Central memory CD8-positive, alpha-beta T cell (primary cell): ENCODE measurements at regions not wholly inside any gene's neighbourhood (a gene's known extent, or its start where the extent isn't known, plus 50 kb on each side); places are given as distances from the start of the nearest gene placed in this dataset.

Experiments used
- ATAC-seq: fragments of 150-1000 bp; cut with Tn5 transposase; replicated peaks from 2 replicates; pipeline ENCODE4 v1.10.0; 2022; ENCODE audit warnings: mild to moderate bottlenecking, moderate FRiP score, moderate number of reproducible peaks; ENCODE audit not compliant: poor library complexity, severe bottlenecking; ENCODE audit errors: extremely low read depth
- DNase-seq, 2 donors: peaks; one replicate each; pipeline ENCODE4 v3.0.0; 2021; ENCODE audit warnings: low spot score in 2 of 2
- H3K27ac Mint-ChIP-seq: one replicate; pipeline ENCODE4 v1.8.0; 2022; ENCODE audit warnings: low read depth, mild to moderate bottlenecking, moderate library complexity, mixed read lengths
- H3K27me3 Mint-ChIP-seq: one replicate; pipeline ENCODE4 v1.8.0; 2022; ENCODE audit warnings: mixed read lengths
- H3K36me3 Mint-ChIP-seq: one replicate; pipeline ENCODE4 v1.8.0; 2022; ENCODE audit warnings: mild to moderate bottlenecking, moderate library complexity, mixed read lengths; ENCODE audit not compliant: insufficient read depth
- H3K4me1 Mint-ChIP-seq: one replicate; pipeline ENCODE4 v1.8.0; 2022; ENCODE audit warnings: mixed read lengths
- H3K4me3 Mint-ChIP-seq: one replicate; pipeline ENCODE4 v1.8.0; 2022; ENCODE audit warnings: mild to moderate bottlenecking, moderate library complexity, mixed read lengths
- H3K9me3 Mint-ChIP-seq: one replicate; pipeline ENCODE4 v1.8.0; 2022; ENCODE audit warnings: mixed read lengths

- ATAC-seq = no peak
- no peak overlapping the region for H3K4me3 Mint-ChIP-seq
- no peaks in the 10 kb centered on the region for H3K9me3 Mint-ChIP-seq
- H3K27ac Mint-ChIP-seq = no peak overlapping the region
- H3K4me1 Mint-ChIP-seq = peaks cover 15% of the 10 kb centered on the region
- H3K36me3 Mint-ChIP-seq = no peaks in the 10 kb centered on the region
- H3K27me3 Mint-ChIP-seq = no peaks in the 10 kb centered on the region
- no peak for DNase-seq
Observed at GRCh38 chr2:8256905-8257304, 425.0 kb upstream of the ID2 start.

GRCh38 chr2:8257502-8257901 lies 424.4 kb upstream of the ID2 start:
- Mint-ChIP-seq H3K36me3 (no peaks in the 10 kb centered on the region), H3K4me3 (no peak overlapping the region), H3K4me1 (peaks cover 15% of the 10 kb centered on the region), H3K27me3 (no peaks in the 10 kb centered on the region), H3K27ac (no peak overlapping the region), H3K9me3 (no peaks in the 10 kb centered on the region)
- DNase-seq = no peak
- no peak for ATAC-seq

- Mint-ChIP-seq H3K36me3 (no peaks in the 10 kb centered on the region), H3K9me3 (no peaks in the 10 kb centered on the region), H3K27me3 (no peaks in the 10 kb centered on the region), H3K27ac (no peak overlapping the region), H3K4me1 (peaks cover 14% of the 10 kb centered on the region), H3K4me3 (no peak overlapping the region)
- DNase-seq = no peak
- ATAC-seq = no peak
Observed at GRCh38 chr2:8258406-8258805, 423.4 kb upstream of the ID2 start.

- Mint-ChIP-seq H3K4me1 (peaks cover 5% of the 10 kb centered on the region), H3K9me3 (no peaks in the 10 kb centered on the region), H3K4me3 (no peak overlapping the region), H3K27ac (no peak overlapping the region), H3K36me3 (no peaks in the 10 kb centered on the region), H3K27me3 (no peaks in the 10 kb centered on the region)
- DNase-seq (no peak), ATAC-seq (no peak)
Observed at GRCh38 chr2:8259106-8259840, 422.6 kb upstream of the ID2 start.

GRCh38 chr2:8259841-8260178 lies 422.0 kb upstream of the ID2 start:
- no peak for ATAC-seq

GRCh38 chr2:8260213-8260612 lies 421.6 kb upstream of the ID2 start:
- no peak for DNase-seq
- Mint-ChIP-seq H3K9me3 (no peaks in the 10 kb centered on the region), H3K4me1 (no peaks in the 10 kb centered on the region), H3K27me3 (no peaks in the 10 kb centered on the region), H3K27ac (no peak overlapping the region), H3K36me3 (no peaks in the 10 kb centered on the region), H3K4me3 (no peak overlapping the region)
- ATAC-seq = no peak

More at GRCh38 chr2:8259841-8260178, 422.0 kb upstream of the ID2 start:
- DNase-seq = no peak
- Mint-ChIP-seq H3K36me3 (no peaks in the 10 kb centered on the region), H3K4me3 (no peak overlapping the region), H3K27me3 (no peaks in the 10 kb centered on the region), H3K4me1 (no peaks in the 10 kb centered on the region), H3K9me3 (no peaks in the 10 kb centered on the region), H3K27ac (no peak overlapping the region)

GRCh38 chr2:8263901-8264300 lies 418.0 kb upstream of the ID2 start:
- no peak overlapping the region for H3K4me3 Mint-ChIP-seq
- H3K4me1 Mint-ChIP-seq = no peaks in the 10 kb centered on the region
- DNase-seq (no peak), ATAC-seq (no peak)
- H3K9me3 Mint-ChIP-seq = no peaks in the 10 kb centered on the region
- H3K27ac Mint-ChIP-seq = no peak overlapping the region
- no peaks in the 10 kb centered on the region for H3K36me3 Mint-ChIP-seq
- H3K27me3 Mint-ChIP-seq = no peaks in the 10 kb centered on the region

- H3K27me3 Mint-ChIP-seq = no peaks in the 10 kb centered on the region
- no peak overlapping the region for H3K27ac Mint-ChIP-seq
- no peaks in the 10 kb centered on the region for H3K9me3 Mint-ChIP-seq
- no peaks in the 10 kb centered on the region for H3K4me1 Mint-ChIP-seq
- DNase-seq (no peak), ATAC-seq (no peak)
- H3K4me3 Mint-ChIP-seq = no peak overlapping the region
- H3K36me3 Mint-ChIP-seq = no peaks in the 10 kb centered on the region
Observed at GRCh38 chr2:8264981-8265380, 416.9 kb upstream of the ID2 start.

GRCh38 chr2:8265476-8266226 lies 416.2 kb upstream of the ID2 start:
- ATAC-seq = no peak
- no peak for DNase-seq
- Mint-ChIP-seq H3K4me3 (no peak overlapping the region), H3K4me1 (no peaks in the 10 kb centered on the region), H3K36me3 (no peaks in the 10 kb centered on the region), H3K27ac (no peak overlapping the region), H3K27me3 (no peaks in the 10 kb centered on the region), H3K9me3 (no peaks in the 10 kb centered on the region)

- no peaks in the 10 kb centered on the region for H3K9me3 Mint-ChIP-seq
- H3K4me3 Mint-ChIP-seq = no peak overlapping the region
- H3K4me1 Mint-ChIP-seq = peaks cover 6% of the 10 kb centered on the region
- ATAC-seq = no peak
- no peak overlapping the region for H3K27ac Mint-ChIP-seq
- DNase-seq = no peak
- H3K27me3 Mint-ChIP-seq = no peaks in the 10 kb centered on the region
- H3K36me3 Mint-ChIP-seq = no peaks in the 10 kb centered on the region
Observed at GRCh38 chr2:8266563-8266962, 415.3 kb upstream of the ID2 start.

- no peaks in the 10 kb centered on the region for H3K27me3 Mint-ChIP-seq
- H3K27ac Mint-ChIP-seq = no peak overlapping the region
- peaks cover 6% of the 10 kb centered on the region for H3K4me1 Mint-ChIP-seq
- no peaks in the 10 kb centered on the region for H3K9me3 Mint-ChIP-seq
- ATAC-seq (no peak), DNase-seq (no peak)
- H3K4me3 Mint-ChIP-seq = no peak overlapping the region
- H3K36me3 Mint-ChIP-seq = no peaks in the 10 kb centered on the region
Observed at GRCh38 chr2:8267048-8267447, 414.8 kb upstream of the ID2 start.

GRCh38 chr2:8267721-8268120 lies 414.1 kb upstream of the ID2 start:
- DNase-seq (no peak), ATAC-seq (no peak)
- Mint-ChIP-seq H3K4me3 (no peak overlapping the region), H3K36me3 (no peaks in the 10 kb centered on the region), H3K9me3 (no peaks in the 10 kb centered on the region), H3K27ac (no peak overlapping the region), H3K27me3 (no peaks in the 10 kb centered on the region), H3K4me1 (peaks cover 6% of the 10 kb centered on the region)

GRCh38 chr2:8268172-8268783 lies 413.6 kb upstream of the ID2 start:
- no peaks in the 10 kb centered on the region for H3K27me3 Mint-ChIP-seq
- DNase-seq (no peak), ATAC-seq (no peak)
- H3K27ac Mint-ChIP-seq = no peak overlapping the region
- no peak overlapping the region for H3K4me3 Mint-ChIP-seq
- peaks cover 6% of the 10 kb centered on the region for H3K4me1 Mint-ChIP-seq
- H3K36me3 Mint-ChIP-seq = no peaks in the 10 kb centered on the region
- no peaks in the 10 kb centered on the region for H3K9me3 Mint-ChIP-seq
